GM18909 (cell line): ENCODE measurements at regions not wholly inside any gene's neighbourhood (a gene's known extent, or its start where the extent isn't known, plus 50 kb on each side); places are given as distances from the start of the nearest gene placed in this dataset.
A peak's percentile ranks its signal among the peaks of the same experiment; 100 is the strongest.

Source experiments
- ATAC-seq: cut with Tn5 transposase; IDR thresholded peaks from one replicate; pipeline ENCODE4 v1.9.1; 2021; ENCODE audit warnings: mild to moderate bottlenecking; ENCODE audit not compliant: unreplicated experiment, poor library complexity

DNA sequence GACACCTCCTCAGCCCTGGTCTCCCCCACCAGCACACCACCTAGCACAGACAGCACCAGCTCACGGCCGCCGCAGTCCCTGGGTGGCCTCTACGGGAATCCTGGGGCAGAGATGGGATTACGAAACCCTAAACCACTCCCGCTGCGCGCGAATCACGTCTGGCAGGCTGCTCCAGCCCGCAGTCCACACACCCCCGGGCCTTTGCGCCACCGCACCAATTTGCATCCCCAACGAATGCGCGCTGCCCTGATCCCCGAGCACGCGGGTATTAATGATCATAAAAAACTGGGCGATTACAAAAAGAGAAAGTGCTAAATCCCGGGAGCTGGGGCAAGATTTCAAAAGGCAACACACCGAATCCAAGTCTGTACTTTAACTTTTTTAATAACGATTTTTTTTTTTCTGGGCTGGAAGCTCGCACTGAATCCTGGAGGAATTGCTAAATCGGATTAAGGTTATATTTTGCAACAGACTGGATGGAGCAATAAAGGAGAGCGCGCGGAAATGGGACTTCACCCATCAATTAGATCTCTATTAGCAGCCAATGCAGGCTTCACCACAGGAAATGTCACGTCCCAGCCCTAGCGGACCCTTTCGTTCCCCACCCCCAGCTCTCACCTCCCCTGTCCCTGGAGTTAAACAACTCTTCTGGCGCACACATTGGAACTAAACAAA, 69.8 kb upstream of the TMEM33 start:
- no peak for ATAC-seq

DNA sequence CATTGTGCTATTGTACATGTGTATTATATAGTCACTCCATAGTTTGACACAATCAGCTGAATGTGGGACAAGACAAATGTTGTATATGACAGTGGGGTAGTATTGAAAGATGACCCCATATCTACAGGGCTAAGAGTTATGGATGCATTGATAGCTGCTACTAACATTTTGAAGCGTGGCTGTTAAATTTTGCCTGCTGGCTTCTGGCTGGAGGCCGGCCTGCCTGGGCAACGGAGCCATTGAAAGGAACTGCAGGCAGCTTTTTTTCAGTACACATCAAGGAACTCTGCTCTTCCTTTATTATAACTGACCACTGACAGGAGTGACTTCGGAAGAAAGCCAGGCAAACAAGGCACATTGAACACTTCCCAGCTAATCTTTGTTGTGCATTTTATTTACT, 76.1 kb upstream of the TMEM33 start:
- ATAC-seq: no peak

DNA sequence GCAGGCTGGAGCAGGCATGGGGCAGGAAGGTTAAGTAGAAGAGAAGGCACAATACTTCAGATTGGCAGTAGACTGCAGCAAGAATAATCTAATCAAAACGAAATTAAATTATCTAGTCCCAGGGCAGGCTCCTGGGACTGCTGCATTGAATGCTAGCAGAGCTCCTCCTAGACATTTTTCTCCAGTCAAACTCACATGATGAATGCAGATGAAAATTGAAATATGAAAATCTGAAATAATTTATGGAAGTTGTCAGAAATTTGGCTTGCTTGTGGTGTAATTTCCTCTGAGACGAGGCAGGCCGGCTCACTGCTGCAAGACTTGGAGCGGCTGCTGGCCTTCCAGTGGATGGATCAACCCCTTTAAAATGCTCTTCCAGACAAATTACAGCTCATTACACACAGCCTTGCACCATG, 78.0 kb upstream of the TMEM33 start:
- ATAC-seq: no peak

DNA sequence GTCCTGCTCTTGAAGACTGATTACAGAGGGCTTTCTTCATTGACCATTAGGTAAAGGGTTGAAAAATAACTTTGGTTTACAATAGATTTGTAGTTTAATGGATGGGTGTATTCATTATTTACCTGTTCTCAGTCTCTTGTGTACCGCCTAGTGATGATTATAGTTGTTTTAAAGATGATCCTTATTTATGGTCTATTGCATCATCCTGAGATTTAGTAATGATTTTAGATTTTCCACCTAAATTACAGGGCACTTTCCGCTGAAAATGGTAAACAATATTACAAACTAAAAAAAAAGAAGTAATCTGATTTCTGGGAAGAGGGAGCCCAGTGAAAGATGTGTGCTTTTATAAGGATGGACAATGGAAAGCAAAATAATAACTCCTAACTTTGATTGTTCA, 78.4 kb upstream of the TMEM33 start:
- no peak for ATAC-seq

DNA sequence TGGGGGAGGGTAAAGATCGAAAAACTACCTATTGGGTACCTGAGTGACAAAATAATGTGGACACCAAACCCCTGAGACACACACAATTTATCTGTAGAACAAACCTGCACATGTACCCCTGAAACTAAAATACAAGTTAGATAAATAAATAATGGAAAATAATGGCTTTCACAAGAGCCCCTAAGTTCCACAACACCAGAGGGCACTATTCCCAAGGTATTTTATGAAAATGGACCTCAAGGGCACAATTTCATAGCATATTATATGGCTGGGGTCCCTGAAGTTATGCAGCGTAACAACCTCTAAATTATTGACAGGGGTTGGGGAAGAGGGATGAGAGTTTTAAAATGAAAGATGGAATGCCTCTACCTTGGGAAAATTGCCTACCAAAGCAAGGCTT, 81.3 kb upstream of the TMEM33 start:
- ATAC-seq: no peak

DNA sequence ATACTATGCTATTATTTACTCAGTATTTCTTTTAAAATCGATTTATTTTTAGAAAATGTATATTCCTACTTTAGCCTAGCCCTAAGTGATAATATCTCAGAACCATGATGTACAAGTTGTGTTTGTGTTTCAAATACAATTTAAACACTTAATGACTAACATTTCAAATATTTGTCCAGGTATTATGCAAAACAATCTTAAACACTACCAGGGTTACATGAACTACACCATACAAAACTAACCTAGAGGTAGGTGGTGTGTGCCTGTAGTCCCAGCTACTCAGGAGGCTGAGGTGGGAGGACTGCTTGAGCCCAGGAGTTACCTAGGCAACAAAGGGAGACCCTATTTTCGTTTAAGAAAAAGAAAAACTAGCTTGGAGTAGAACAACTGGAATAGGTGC, 83.0 kb upstream of the TMEM33 start:
- no peak for ATAC-seq

DNA sequence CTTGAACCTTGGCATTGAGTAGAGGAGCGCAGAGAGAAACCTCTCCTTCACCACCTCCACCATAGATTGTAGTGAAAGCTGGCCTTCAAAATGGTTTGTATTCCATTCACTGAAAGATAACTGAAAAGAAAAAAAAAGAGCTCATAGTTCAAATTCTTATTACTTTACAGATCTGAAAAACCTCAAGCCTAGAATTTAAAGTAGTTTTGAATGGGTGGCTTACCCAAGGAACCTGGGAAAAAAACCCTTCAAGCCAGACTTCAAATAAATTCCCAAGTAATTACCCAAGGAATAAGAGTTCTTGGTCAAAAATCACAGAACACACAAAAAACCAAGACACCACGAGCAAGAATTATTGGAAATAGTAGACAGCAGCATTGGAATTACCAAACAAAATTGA, 83.6 kb upstream of the TMEM33 start:
- ATAC-seq: no peak

DNA sequence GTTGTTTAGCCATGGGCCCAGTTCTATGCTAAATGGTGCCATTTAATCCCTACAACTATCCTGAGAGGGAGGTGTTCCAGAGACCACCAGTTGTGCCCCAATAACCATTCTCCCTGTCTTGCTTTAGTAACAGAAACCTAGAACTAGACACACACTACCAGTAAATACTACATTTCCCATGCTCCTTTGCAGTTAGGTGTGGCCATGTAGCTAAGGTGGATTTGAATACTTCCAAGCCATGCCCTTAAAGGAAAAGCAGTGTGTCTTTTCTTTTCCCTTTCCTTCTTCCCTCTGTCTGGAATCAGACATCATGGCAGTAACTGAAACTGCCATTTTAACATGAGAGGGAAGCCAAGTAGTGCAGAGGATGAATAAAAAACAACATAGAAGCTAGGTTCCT, 90.9 kb upstream of the TMEM33 start:
- ATAC-seq: no peak

DNA sequence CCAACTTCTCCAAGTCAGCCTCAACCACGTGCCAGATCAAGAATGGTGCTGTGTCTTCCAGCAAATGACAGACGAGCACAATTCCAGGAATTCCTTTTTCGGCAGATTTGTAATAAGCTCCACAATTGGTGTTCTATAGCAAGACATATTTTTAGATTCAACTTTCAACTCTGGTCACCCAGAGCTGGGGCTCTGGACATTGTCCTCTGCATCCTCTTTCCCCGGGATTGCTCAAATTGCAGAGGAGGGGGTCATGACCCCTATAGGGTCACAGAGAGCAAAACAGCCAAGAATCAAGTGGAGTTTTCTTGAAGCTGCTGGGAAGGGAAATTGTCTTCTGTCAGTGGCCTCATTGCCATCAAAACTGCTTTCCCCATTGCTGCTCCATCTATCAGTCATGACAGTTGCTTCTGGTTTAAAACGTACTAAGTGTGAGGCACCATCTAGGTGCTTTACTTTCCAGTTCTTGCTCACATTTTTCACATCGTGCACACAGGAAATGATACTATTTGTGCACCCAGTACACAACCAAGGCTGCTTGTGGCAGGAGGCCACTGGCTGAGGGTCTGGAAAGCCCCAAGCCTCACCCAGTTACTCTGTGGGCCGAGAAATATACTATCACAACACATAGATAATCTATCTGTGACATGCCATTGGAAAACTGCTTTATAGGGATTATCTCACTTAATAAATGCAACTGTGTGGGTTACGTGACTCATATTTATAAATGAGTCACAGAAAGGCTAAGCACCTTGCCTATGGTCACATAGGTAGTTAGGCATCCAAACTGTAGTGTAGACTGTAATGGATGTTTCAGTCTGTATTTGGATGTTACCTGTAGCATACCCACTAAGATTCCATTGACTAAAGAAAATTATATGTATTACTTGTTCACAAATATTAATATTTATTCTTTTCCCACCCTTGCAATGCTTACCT, 91.7 kb upstream of the PHOX2B start:
- ATAC-seq: peak; percentile 79

DNA sequence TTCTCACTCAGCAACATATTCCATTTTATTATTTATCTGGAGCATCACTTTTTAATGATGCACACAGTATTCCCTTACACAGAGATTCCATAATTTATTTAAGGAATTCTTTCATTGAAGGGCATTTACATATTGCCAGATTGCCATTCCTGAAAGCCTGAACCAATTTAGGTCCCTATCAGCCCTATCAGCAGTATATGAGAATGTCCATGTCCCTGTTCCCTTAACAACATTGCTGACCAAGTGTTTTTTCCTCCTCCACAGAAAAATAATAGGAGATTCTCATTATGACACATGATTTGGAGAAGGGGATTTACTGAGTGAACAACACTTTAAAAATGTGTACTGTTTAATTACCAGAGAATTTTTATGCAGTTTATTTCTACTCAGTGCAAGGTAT, 90.1 kb upstream of the PHOX2B start:
- no peak for ATAC-seq

DNA sequence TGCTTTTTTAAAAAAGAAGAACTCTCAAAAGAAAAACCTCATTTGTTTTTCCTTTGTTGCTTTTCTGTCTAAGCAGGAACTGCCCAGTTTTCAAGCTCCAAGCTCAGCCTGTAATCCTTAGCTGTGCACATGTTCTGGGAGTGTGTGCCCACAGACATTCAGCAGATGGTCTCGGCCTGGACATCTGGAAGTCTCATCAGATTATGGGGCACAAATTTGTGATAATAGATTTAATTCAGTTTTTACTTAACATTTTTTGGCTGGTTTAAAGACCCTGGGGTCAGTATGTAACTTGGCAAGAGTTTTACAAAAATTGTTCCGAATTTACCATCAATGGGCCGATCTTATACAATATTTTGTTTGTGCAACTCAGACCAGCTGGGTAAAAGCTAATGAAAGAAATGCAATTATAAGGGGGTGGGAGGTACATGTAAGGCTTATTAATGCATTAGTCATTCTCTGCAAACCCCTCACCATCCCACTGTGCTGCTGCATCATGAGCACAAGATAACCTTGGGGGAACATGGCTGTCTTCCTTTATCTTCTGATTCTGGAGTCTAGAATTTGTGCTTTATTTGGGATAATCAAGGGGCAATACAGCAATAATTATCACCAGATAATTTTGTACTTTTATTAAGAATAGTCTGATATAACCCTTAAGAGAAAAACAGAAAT, 86.9 kb upstream of the PHOX2B start:
- ATAC-seq: no peak

DNA sequence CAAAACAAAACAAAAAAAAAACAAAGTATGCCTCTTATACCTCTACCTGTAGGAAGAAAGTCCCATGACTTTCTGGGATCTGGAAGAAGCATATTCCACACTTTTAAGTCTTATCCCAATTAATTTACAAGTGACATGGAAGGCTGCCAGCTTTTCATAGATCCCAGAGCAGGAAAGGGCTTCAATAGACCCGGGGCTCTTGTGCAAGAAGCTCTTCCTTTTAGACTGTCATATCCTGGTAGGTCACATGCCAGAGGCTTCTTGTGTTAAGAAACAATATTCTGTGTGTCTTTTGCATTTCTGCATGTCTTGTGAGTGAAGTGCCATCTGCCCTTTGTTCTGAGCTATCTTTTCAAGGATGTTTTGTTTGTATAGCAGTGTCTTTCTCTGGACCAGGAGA, 84.4 kb upstream of the PHOX2B start:
- ATAC-seq: no peak

DNA sequence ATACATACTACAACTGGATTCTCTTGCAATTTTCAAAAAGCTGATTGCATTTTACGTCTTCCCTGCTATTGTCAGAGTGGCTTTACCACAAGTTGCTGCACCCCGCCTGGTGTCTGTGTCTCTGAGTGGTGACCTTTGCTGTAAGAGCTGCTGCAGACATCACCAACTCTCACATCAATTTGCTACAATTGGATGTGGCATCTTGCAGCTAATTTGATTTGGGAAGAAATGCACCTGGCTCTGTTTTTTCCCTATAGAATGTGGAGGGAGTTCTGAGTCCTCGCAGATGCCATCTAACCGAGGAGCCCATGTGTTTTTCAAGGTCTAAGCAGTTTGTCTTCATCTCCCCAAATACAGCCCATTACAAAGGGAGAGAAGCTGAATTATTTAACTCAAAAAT, 73.8 kb upstream of the PHOX2B start:
- no peak for ATAC-seq

DNA sequence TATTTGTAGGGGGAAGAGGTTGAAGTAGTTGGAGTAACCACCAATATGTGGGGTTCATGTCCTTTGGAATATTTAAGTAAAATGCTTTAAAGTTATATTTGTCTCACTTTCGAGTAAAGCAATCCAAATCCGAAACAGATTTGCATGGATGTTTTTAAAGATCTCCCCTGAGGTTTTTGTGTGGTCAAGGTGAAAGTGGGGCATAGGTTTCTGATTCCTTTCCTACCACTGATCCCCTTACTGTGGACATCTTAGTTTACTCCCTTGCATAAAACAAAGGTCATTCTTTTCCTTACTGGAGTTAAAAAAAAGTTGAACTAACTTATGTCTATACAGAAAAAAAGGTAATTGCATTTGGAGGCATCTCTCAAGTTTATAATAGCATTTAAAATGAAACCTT, 71.9 kb upstream of the PHOX2B start:
- ATAC-seq: no peak

DNA sequence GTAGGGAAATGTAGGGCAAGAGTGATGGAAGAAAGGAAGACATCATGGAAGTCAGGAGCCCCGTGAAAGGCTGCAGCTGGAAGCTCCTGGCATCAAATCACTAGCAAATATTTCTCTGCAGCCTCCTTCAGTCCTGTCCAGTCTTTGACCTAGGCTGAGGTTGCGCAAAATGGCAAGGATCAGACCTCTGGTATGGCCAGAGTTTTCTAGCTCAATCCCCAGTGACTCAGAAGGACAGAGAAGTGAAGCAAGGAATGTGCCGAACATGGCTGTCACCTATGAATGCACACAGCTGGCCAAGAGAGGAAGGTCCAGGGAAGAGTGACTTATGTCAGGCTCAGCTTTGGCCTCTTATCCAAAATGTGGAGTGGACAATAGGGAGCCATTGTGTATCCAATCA, 71.1 kb upstream of the PHOX2B start:
- no peak for ATAC-seq

DNA sequence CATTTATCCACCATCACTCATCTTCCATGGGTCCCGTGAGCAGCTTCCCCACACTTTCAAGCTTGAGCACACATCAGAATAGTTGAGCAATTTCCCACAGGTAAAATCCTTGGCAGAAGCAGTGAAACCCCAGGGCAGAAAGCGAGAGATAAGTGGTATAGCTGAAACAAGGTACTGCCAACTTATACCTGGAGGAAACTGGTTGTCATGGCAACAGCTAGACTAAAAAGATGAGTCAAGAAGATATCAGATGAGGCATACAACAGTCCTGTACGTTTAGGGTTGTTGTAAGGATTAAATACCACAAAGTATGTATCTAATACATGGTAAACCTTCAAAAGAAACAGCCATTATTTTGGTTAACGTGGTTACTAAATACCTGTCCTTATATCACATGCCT, 66.9 kb upstream of the PHOX2B start:
- ATAC-seq: no peak

DNA sequence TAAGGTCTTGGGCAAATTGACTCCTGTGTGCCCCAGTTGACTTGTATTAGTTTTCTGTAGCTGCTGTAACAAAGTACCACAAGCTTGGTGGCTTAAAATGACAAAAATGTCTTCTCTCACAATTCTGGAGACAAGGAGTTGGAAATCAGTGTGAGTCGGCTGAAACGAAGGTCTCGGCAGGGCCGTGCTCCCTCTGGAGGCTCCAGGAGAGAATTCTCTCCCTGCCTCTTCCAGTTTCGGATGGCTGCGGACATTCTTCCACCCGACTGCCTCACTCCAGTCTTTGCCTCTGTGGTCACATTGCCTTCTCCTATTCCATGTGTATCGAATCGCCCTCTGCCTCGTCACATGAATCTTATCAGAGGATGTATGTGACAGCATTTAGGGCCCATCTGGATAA, 66.0 kb upstream of the PHOX2B start:
- no peak for ATAC-seq

DNA sequence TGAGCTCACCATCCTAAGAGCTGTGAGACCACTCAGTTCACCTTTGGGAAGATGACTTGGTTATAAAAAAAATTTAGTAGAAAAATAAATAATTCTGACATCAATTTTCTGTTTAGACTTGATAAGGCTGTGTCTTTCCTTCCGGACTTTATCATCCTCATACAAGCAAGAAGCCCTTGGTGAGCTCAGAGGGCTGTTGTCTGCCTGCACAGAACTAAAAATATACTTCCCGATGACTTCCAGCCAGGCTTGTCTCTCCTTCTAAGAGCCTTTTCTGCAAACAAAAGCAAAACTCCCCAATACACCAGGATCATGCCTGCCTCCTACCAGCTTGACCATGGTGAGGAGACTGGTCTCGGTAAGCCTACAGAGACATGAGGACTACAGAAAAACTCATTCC, 58.3 kb upstream of the PHOX2B start:
- ATAC-seq: no peak

DNA sequence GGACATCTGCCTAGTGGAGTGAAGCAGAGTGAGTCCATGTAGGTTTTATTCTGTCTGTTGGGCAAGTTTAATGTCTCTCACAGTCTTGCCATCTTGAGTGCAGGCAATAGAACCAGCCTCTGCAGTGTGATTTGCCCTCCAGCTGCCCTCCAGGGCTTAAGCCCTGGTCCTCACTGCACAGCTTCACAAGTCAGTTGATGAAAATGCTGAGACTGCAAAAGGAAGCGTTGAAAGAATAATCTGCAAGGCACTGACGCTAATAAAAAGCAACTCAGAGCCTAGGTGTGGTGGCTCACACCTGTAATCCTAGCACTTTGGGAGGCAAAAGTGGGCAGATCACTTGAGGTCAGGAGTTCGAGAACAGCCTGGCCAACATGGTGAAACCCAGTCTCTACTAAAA, 54.1 kb upstream of the PHOX2B start:
- no peak for ATAC-seq

DNA sequence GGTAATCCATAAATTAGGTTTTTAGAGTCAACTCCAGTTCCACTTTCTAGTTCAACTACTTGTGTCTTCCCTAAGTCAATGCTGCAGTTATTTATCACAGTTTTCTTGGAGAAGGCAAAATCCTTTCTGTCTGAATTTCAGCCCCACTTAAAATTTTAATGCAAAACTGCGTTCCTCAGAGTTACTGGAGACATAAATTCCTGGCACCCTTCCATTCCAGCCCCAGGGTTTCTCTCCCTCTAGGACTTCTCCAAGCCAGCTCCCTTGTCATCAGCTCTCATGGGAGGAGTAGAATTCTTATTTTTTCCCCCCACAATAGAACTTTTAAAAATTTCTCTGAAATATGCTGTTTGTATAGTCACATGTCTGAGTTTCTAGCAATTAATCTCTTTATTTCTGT, 50.6 kb upstream of the PHOX2B start:
- no peak for ATAC-seq
